HG02798 (cell line): ENCODE measurements at regions not wholly inside any gene's neighbourhood (a gene's known extent, or its start where the extent isn't known, plus 50 kb on each side); places are given as distances from the start of the nearest gene placed in this dataset.
"Not testable (repeated sequence)": the region's sequence is repeated elsewhere in the genome, so short reads cannot be mapped to it uniquely, and the experiment has no call there.

Experiments used
- ATAC-seq: cut with Tn5 transposase; IDR thresholded peaks from one replicate; pipeline ENCODE4 v1.9.1; 2021; ENCODE audit warnings: mild to moderate bottlenecking; ENCODE audit not compliant: unreplicated experiment, poor library complexity

- no peak for ATAC-seq
These were observed 116.0 kb upstream of the RBMS3 start for GRCh38 chr3:29164825-29165224.

GRCh38 chr3:29167180-29167579 is 113.7 kb upstream of the RBMS3 start:
- ATAC-seq: no peak

DNA sequence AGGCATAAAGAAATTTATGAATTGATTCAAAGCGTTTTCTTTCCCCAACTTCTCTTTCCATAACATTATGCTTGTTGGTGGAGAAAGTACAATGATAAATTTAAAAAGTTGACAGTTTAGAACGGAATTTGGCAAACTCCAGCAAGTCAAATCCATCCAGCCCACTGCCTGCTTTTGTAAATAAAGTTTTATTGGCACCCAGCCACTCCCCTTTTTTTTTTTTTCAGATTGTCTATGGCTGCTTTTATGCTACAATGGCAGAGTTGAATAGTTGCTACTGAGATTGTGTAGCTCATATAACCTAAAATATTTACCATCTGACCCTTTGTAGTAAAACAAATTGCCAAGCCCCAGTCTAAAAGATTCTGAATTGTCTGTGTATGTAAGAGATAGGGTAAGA is 112.8 kb upstream of the RBMS3 start:
- no peak for ATAC-seq

DNA sequence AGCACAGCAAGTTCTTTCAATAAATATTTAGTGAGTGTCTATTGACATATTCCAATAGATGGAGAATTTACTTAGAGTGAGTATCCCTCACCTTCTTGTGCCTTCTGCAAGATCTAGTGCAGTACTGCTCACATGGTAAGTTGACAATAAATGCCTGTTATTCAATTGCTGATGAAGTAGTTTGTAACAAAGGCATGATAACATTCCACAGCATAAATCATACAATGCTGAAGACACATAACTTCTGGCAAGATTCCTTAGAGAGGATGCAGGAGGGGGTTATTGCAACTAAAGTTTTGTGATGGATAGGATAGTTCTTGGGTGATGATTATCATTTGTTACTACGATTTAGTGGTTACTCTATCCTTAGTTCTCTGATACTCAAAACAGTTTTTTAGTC is 112.2 kb upstream of the RBMS3 start:
- ATAC-seq: no peak

DNA sequence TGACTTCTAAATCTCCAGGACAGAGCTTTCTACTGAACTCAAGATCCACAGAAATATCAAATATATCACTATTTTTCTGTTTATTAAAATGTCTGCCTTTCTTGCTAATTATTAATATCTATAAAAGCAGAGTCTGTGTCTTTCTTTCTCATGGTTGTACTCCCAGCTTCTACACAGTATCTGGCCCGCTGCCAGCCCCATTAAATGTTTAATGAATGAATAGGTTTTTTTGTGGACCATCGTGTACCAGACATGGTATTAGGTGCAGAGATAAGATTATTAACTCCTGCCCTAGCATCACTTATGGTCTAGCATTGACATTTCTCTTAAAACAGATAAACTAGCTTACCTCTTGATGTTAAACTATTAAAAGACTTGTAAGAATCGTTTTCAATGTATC is 111.4 kb upstream of the RBMS3 start:
- ATAC-seq: no peak

- no peak for ATAC-seq
These were observed 109.6 kb upstream of the RBMS3 start for GRCh38 chr3:29171043-29171990.

DNA sequence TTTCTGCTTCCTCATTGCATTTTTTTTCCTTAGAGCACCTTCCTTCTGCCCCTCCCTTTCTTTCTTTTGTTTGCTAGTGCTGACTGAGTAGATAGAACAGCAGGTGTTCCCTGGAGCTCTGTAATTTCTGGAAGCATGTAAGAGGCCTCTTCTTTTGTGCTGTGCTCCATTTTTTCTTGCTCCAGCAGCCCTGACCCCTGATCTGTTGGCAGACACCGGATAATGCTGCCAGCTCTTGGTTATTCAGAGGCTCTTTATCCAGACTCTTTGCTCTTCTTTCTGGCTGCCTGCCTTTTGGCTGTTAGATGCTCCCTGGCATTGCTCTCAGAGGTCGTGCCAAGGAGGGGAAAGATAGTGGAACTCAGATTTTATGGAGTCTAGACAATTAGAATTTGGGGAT is 104.4 kb upstream of the RBMS3 start:
- ATAC-seq: no peak

- no peak for ATAC-seq
These were observed 101.8 kb upstream of the RBMS3 start for GRCh38 chr3:29178809-29179793.

- peak; percentile 76 for ATAC-seq
These were observed 99.6 kb upstream of the RBMS3 start for GRCh38 chr3:29181149-29181780.

DNA sequence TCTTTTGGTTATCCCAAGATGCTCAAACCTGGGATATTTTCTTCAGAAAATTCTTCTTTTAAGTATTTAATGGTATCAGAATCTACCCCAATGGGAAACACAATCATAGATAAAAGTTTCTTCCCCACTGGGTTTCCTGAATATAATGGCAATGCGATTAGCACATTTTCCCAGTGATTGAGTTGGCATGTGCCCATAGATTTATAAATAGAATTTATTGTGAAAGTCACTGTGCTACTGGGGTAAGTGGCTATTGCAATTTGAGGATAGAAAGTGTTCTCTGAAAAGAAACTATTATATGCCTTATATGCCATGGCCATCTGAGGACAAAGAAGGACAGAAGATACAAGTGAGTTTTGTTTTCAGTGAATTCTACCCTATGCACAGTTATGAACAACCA is 99.0 kb upstream of the RBMS3 start:
- ATAC-seq: no peak

- ATAC-seq: not testable (repeated sequence)
These were observed 98.0 kb upstream of the RBMS3 start for GRCh38 chr3:29182828-29183227.

GRCh38 chr3:29183346-29184087 is 97.4 kb upstream of the RBMS3 start:
- ATAC-seq: no peak

- ATAC-seq: no peak
These were observed 95.2 kb upstream of the RBMS3 start for GRCh38 chr3:29185706-29186105.

DNA sequence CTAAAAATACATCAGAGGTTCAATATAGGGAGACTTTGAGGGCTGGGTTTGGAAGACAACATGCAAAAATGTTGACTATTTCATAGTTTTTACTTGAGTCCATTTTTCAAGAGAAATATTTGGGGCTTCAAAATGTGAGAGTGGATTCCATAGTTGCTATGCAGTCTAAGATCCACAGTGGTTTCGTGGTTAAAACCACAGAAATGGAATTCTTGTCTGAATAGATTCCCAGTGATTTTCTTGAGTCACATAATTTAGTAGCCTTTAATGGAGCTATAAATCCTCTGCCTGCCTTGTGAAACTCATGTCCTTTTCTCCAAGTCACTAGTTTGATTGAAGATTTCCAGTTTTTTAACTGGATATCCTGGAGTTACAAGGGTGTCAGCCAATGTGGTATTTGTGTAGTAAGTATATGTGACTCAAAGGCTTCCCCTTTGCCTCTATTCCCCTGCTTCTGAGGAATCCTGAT is 94.7 kb upstream of the RBMS3 start:
- no peak for ATAC-seq

DNA sequence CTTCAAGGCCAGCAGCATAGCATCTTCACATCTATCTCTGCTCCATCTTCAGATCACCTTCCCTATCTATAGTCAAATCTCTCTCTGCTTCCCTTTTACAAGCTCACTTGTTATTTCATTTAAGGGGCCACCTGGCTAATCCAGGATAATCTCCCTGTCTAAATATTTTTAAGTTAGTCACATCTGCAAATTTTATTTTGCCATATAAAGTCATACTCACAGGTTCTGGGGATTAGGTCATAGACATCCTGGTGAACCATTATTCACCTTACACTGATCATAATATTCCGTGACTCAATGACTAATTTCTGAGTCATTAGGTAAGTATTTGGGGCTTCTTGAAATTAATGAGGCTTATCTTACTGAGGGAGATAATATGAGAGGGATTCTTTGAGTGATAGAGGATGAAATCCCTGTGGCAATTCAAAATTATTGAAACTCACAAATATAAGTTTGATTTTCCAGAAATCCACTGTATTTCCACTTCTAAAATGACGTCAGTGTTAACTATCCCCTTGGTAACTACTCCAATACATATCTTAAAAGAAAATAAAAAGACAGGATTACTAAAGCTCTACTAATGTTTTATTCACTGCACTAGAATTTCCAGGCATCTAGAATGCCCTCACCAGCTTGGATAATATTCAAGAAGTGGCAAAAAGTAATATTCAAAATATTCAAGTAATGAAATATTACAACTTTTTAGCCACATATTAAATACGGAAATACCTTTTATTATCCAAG is 93.7 kb upstream of the RBMS3 start:
- ATAC-seq: no peak

- ATAC-seq: no peak
These were observed 91.5 kb upstream of the RBMS3 start for GRCh38 chr3:29189328-29189727.

- ATAC-seq: no peak
These were observed 86.7 kb upstream of the RBMS3 start for GRCh38 chr3:29194139-29194538.

DNA sequence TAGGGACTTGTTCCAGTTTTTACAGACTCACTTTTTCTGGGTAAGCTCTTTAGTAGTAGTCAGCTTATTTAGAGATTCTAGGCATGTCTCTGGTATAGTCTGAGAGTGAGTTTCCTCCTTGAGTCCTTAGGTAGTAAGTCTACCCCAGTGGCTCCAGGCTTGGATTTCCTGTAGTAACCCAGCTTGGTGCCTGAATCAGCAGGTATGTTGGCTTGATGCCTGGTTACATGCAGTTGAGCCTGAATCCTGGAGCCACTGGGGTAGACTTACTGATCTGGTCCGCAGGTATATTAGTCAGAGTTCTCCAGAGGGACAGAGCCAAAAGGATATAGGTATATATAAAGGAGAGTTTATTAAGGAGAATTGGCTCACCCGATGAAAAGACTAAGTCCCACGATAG is 85.8 kb upstream of the RBMS3 start:
- no peak for ATAC-seq

DNA sequence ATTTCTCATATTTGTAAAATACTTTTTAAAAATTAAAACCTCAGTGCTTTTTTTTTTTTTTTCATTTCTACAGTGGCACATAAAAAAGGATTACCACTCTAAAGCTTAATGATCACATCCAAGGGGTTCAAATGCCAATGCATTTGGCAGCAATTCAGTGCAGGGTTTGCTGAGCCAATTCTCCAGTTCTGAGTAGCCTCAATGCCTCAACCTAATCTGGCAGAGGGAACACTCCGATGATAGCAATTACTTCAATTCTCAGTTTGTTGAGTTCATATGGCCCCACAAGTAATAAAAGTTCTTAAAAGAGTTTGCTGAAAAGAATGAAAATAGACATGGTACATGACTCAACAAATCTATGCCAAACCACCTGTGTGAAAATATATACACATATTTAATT is 79.3 kb upstream of the RBMS3 start:
- ATAC-seq: no peak
